DMS 273 treated with DMSO at 0.1 percent for 48 hours (cell line): ENCODE measurements at regions not wholly inside any gene's neighbourhood (a gene's known extent, or its start where the extent isn't known, plus 50 kb on each side); places are given as distances from the start of the nearest gene placed in this dataset.
"Not testable (repeated sequence)": the region's sequence is repeated elsewhere in the genome, so short reads cannot be mapped to it uniquely, and the experiment has no call there.

Experiments used
- DNase-seq: peaks from one replicate; lab custom pipeline; 2025; lab: John Stamatoyannopoulos, UW

DNA sequence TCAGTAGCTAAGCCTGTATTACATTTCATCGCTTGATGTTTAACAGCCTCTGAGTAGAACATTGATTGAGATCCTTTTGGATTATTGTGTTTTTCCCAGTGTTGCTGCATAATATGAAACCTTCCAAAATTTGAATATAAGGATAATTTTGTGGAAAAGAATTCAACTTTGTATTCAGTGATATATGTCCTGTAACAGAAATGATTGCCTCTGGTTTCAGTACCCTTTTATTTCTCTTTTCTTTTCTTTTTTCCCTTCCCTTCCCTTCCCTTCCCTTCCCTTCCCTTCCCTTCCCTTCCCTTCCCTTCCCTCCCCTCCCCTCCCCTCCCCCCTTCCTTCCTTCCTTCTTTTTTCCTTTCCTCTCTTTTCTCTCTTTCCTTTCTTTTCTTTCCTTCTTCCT lies 74.6 kb downstream of the UTRN start:
- DNase-seq = no peak

DNA sequence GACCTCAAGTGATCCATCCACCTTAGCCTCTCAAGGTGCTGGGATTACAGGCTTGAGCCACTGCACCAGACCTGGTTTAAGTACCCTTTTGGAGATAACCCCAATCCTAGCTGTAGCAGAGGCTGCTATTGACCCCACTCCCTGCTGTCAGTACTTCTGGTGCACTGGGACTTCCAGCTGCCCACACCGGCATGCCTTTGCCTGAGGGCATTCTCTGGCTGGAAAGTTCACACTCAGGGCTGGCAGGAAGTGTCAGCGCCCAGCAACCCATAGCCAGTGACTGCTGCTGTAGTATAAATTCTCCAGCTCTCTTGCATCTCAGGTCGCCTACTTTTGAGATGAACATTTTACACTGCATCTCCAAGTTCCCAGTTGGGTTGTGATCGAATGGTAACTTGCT lies 75.3 kb downstream of the UTRN start:
- DNase-seq = no peak

- no peak for DNase-seq
These were observed 75.9 kb downstream of the UTRN start for GRCh38 chr6:144361016-144361415.

DNA sequence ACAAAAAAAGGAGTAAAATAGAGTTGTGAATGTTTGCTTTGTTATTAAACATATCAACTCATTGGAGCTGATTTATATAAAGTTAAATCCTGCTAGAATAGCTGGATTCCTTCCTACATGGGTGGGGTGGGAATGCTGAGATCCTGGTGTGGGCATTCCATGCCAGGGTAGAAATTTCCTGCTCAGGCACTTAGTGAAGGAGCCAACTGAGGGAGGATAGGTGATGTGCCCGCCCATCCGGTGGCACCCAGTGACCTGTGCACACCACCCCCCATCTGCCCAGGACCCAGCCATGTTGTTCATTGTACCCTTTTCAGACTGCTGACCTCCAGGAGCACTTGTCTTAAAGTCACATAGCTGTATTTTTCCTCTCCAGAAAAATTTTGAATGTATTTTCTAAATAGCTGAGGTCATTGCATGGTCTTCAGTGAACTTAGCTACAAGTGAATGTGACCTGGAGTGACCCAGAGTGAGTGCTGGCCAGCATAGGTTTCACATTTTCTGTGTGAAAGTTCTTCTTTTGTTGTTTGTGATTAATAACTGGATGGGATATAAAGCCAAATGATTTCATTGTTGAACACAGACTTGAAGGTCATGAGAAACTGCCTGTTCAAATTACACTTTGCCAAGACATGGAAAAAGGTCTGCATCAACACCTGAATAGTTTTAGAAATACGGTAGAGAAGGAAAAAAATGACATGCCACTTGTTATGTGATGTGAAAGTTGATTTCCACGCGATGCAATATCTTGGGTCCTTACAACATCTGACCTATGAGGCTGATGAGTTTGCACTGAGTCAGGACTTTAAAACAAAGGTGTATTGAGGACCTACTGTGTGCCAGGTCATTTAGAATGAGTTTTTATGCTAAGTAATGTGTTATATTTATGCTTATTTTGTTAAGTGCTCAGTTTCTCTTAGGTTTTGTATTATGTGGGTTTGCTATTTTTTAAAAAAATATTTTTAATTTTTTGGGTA lies 77.2 kb downstream of the UTRN start:
- DNase-seq = no peak

- DNase-seq = no peak
These were observed 79.1 kb downstream of the UTRN start for GRCh38 chr6:144364208-144364720.

DNA sequence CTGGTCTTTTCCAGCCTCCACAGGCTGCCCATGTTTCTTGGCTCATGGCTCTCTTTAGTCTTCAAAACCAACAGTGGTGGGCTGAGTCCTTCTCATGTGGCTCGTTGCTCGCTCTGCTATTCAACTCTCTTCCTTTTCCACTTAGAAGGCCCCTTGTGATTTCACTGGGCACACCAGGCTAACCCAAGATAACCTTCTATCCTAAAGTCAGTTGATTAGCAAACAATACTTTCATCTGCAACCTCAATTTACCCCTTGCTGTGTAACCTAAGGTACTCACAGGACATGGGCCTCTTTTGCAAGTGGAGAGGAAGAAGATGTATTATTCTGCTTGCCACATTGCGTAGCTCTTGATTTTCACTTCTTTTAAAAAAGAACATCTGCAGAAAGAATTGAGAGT lies 79.6 kb downstream of the UTRN start:
- no peak for DNase-seq

- DNase-seq = no peak
These were observed 80.1 kb downstream of the UTRN start for GRCh38 chr6:144365271-144365670.

GRCh38 chr6:144369696-144370095 lies 84.6 kb downstream of the UTRN start:
- not testable (repeated sequence) for DNase-seq

- no peak for DNase-seq
These were observed 87.0 kb downstream of the UTRN start for GRCh38 chr6:144372116-144372515.

GRCh38 chr6:144372611-144373594 lies 87.8 kb downstream of the UTRN start:
- no peak for DNase-seq

DNA sequence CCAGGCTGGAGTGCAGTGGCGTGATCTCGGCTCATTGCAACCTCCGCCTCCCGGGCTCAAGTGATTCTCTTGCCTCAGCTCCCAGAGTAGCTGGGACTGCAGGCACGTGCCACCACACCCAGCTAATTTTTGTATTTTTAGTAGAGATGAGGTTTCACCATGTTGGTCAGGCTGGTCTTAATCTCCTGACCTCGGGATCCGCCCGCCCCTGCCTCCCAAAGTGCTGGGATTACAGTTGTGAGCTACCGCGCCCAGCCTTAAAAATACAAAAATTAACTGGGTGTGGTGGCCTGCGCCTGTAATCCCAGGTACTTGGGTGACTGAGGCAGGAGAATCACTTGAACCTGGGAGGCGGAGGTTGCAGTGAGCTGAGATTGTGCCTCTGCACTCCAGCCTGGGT lies 89.4 kb downstream of the UTRN start:
- DNase-seq = not testable (repeated sequence)

- no peak for DNase-seq
These were observed 92.6 kb downstream of the UTRN start for GRCh38 chr6:144377586-144378210.

- no peak for DNase-seq
These were observed 93.3 kb downstream of the UTRN start for GRCh38 chr6:144378437-144378836.

GRCh38 chr6:144379356-144379755 lies 94.2 kb downstream of the UTRN start:
- DNase-seq = no peak

- not testable (repeated sequence) for DNase-seq
These were observed 96.4 kb downstream of the UTRN start for GRCh38 chr6:144381499-144381898.

DNA sequence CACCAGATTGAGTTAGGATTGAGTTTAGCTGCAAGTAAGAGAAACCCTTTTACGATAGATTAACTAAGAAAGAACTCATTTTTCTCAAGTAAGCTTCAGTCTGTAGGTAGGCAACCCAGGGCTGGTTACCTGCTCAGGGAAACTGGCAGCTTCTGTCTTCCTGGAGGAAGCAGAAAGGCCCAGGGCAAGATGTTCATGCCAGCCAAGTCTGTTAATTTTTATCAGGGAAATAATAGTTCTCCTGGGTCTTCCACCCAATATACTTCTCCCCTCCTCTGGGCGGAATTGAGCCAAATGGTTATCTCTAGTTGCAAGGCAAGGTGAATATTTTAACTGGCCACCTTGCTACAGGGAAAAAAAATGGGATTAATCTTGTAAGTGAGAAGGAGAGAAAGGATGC lies 98.2 kb downstream of the UTRN start:
- no peak for DNase-seq

DNA sequence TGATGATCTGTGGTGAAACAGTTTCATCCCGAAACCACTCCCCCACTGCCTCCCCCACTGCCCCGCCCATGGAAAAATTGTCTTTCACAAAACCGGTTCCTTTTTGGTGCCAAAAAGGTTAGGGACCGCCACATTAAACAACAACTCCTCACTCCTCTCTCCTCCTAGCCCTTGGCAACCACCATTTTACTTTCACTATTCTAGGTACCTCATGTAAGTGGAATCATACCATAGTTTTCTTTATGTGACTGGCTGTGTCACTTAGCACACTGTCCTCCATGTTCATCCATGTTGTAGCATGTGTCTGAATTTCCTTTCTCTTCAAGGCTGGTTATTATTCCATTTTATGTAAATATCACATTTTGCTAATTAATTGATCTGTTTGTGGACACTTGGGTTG lies 99.3 kb downstream of the UTRN start:
- no peak for DNase-seq

DNA sequence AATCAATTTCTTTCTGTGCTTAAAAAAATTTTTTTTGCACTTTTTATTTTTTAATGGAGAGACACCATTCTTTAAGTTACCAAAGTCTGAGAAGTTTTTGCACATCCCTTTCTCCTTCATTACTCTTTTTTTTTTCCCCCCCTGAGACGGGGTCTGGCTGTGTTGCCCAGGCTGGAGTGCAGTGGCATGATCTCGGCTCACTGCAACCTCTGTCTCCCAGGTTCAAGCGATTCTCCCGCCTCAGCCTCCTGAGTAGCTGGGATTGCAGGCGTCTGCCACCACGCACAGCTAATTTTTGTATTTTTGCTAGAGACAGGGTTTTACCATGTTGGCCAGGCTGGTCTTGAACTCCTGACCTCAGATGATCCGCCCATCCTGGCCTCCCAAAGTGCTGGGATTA lies 104.3 kb downstream of the UTRN start:
- DNase-seq = not testable (repeated sequence)

DNA sequence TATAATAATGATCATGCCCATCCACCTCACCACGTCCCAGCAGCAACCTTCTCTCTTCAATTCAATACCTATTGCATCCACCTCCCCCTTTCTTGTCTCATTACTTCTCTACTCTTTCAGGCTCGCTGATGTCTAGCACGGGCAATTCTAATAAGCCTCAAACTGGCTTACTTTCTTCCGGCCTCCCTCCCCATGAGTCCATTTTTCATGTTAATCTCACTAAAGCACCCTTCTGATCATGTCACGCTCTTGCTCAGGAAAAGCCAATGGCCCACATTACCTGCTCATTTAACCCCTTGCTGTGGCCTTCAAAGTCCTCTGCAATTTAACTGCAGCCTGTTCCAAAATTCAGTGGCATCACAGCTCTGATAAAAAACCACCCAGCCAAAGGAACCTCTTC lies 105.1 kb downstream of the UTRN start:
- no peak for DNase-seq

- no peak for DNase-seq
These were observed 105.8 kb downstream of the UTRN start for GRCh38 chr6:144390886-144391285.

DNA sequence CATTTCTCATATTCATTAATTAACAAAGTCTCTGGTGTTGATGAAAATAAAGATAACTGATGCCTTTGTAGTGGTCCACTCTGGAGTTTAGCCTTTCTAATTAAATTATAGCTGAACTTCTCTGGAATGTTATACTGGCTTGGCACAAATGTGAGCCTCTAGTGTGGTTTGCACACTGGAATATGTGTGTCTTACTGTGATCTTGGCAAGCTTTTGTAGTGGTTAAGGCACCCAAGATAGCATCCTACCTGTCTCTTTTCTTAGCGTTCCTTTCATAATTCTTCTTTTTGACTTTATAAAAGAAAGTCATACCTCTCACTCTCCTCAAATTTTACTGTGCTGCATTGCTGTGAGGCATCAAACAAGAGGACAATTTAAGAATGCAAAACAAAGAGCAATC lies 107.4 kb downstream of the UTRN start:
- DNase-seq = no peak

DNA sequence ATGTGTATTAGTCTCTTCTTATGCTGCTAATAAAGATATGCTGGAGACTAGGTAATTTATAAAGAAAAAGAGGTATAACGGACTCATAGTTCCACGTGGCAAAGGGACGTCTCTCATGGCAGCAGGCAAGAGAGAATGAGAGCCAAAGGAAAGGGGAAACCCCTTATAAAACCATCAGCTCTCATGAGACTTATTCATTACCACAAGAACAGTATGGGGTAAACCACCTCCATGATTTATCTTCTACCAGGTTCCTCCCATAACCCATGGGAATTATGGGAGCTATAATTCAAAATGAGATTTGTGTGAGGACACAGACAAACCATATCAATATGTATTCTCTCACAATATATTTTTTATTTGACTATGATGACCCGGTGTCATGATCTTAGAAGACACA lies 109.1 kb downstream of the UTRN start:
- no peak for DNase-seq
